NCI-H524 treated with DMSO at 0.1 percent for 48 hours (cell line): ENCODE measurements at regions not wholly inside any gene's neighbourhood (a gene's known extent, or its start where the extent isn't known, plus 50 kb on each side); places are given as distances from the start of the nearest gene placed in this dataset.
A peak's percentile ranks its signal among the peaks of the same experiment; 100 is the strongest.
"Not testable (repeated sequence)": the region's sequence is repeated elsewhere in the genome, so short reads cannot be mapped to it uniquely, and the experiment has no call there.

Source experiments
- DNase-seq: peaks from one replicate; lab custom pipeline; 2025; lab: John Stamatoyannopoulos, UW

DNA sequence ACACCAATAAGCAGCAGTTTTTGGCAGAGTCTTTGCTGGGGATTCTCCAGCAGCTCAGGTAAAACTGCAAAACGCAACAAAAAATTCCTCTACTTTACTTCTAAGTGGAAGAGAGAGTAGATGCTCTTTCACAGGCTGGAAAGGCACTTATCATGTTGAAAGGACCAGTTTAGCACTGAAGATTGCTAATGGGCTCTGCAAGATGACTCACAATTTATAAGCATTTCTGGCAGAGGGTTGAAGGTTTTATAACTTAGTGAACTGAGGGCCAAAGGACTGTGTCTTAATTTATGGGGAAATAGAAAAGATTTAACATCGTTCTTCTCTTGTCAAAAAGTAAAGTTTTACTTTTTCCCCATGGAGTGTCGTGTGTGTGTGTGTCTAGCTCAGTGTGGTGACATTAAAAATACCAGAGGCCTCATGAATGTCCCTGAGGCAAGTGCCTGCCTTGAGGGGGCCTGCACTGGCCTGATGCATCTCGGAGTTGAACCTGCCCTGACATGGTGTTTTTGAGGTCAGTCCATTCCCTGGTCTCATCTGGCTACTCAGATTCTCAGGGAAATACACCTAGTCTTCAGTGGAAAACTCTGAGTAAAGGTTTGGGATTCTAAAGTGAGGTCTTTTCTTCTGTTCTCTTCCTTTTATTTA lies 1092.0 kb downstream of the NAALADL2 start:
- DNase-seq: no peak

DNA sequence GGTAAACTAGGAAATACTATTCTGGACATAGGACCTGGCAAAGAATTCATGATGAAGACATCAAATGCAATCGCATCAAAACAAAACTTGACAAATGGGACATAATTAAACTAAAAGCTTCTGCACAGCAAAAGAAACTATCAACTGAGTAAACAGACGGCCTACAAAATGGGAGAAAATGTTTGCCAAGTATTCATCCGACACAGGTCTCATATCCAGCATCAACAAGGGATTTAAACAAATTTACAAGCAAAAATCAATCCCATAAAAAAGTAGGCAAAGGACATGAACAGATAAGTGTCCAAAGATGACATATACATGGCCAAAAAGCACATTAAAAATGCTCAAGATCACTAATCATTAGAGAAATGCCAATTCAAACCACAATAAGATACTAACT lies 1088.9 kb downstream of the NAALADL2 start:
- no peak for DNase-seq

DNA sequence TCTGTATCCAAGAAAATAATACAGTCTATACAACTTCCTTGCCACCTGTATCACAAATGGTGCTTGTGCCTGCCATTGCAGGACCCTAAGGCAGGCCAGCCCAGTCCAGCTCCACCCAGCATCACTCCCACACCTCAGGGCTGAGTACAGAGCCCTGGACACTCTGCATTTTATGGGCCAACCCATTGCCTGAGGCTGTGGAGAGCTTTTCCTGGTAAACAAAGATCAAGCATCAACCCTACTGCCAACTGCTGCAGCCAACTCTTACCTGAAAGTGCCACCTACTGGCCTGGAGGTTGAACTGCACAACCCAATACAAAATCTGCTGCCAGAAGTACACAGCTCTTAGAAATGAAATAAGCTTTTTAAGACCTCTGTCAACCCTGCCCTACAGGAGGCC lies 1082.2 kb downstream of the NAALADL2 start:
- peak; percentile 58 for DNase-seq

DNA sequence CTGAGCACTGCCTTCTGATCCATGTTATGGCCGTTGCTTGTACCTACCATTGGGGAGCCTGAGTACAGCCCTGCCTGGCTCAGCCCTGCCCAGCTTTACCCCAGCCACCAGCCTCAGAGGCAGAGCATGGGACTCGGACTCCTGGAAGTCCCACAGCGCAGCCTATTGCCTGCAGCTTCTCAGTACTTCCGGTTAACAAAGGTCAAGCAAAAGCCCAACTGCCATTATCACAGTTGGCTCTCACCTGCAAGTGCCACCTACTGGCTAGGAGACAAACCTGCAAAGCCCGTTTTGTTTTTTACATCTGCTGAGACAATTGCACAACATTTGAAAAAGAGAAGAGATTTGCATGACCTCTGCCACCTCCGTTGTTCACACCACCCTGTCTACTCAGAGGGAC lies 1081.7 kb downstream of the NAALADL2 start:
- DNase-seq: peak; percentile 99

DNA sequence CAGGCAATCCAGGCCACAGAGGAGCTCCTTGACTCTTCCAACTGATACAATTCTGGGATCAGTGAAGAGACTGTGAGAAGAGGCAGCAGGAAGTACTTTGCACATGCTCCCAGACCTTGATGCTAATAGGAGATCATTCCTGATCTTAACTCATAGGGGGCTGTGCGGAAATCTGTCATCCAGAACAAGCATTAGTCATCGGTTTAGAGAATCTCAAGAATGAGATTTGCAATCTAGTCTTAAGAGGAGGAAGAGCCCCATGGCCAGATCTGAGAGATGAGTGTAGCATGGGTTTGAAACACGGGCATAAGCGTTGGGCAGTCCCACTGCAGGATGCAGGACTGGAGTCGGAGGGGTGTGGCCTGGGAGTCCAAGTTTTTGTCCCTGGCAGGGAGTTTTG lies 1081.1 kb downstream of the NAALADL2 start:
- DNase-seq: peak; percentile 95

DNA sequence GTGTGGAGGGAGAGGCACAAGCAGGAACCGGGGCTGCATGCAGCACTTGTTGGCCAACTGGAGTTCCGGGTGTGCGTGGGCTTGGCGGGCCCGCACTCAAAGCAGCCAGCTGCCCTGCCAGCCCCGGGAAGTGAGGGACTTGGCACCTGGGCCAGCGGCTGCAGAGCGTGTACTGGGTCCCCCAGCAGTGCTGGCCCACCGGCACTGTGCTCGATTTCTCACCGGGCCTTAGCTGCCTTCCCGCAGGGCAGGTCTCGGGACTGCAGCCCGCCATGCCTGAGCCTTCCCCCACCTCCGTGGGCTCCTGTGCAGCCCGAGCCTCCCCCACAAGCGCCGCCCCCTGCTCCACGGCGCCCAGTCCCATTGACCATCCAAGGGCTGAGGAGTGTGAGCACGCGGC lies 1078.2 kb downstream of the NAALADL2 start:
- not testable (repeated sequence) for DNase-seq

DNA sequence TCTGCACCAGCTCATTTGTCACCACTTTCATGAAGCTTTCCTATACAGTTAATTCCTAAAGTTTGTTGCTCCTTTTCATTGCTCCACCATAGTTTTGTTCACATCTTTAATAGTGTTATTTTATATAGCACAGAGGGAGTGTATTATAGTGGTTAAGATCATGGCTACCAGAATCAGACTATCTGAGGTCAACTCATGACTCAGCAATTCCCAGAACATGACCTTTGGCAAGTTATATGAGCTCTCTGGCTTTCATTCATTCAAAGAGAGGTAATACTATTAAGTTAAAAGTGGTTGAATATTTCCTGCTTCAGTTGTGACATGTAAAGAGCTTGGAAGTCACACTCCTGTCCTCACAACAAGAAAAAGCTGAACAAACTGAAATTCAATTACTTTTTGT lies 1073.5 kb downstream of the NAALADL2 start:
- DNase-seq: no peak

DNA sequence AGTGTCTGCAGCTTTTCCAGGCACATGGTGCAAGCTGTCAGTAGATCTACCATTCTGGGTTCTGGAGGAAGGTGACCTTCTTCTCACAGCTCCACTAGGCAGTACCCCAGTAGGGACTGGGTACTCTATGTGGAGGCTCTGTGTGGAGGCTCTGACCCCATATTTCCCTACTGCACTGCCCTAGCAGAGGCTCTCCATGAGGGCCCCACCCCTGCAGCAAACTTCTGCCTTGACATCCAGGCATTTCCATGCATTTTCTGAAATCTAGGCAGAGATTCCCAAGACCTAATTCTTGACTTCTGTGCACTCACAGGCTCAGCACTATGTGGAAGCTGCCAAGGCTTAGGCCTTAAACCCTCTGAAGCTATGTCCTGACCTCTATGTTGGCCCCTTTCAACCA lies 1060.0 kb downstream of the NAALADL2 start:
- no peak for DNase-seq

DNA sequence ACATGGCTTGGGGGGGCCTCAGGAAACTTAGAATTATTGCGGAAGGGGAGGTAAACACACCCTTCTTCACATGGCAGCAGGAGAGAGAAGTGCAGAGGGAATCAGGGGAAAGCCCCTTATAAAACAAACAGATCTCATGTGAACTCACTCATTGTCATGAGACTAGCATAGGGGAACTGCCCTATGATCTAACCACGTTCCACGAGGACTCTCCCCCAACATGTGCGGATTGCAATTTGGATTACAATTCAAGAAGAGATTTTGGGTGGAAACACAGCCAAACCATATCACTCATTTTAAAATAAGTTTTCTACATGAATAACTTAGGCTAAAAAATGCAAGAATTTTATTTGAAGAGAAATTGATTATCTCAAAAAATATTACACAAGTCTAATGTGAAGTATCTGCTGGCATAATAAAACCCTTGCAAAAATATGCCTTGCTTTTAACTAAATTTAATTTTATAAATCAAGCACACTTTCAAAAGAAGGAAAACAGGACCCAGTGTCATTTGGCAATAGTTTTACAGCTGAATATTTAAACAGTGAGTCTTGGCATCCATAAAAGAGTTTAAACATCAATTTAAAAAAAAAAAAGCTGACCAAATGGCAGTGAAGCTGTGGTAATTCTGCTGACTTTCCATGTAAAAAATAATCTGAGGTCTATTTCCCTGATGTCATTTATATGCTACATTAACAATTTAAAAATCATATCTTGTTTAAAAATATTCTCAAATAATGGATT lies 1057.2 kb downstream of the NAALADL2 start:
- no peak for DNase-seq

DNA sequence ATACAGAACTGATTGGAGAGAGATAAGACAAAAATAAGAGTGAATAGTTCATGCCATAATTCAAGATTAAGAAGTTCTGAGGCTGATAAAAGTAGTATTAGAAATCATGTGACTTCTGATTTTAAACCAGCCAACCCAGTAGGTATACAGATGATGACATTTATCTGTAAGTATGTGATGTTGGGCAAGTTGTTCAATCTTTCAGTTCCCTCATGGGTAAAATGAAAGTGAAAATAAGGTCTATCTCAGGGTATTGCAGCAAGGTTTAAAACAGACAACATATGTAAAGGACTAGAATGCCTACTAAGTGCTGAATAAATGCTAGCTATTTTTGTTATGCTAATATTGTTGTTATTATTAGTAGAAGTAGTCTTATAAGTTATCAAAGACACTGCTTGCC lies 1055.7 kb downstream of the NAALADL2 start:
- no peak for DNase-seq

DNA sequence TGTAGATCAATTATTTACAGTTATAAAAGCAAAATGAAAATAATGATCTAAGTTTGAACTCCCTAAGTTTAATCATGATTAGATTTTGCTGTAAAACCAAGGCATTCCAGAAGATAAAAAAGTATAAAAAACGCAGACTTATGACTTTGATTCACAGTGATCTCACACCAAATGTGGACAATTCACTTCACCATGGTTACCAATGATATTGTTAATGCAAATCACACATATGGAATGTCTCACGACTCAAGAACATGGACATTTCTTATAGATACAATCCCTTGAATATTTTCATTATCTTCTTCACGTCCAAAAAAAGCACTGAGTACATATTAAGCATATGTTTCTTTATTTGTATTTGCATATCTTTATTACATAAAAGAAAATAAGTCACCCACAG lies 1054.2 kb downstream of the NAALADL2 start:
- no peak for DNase-seq

DNA sequence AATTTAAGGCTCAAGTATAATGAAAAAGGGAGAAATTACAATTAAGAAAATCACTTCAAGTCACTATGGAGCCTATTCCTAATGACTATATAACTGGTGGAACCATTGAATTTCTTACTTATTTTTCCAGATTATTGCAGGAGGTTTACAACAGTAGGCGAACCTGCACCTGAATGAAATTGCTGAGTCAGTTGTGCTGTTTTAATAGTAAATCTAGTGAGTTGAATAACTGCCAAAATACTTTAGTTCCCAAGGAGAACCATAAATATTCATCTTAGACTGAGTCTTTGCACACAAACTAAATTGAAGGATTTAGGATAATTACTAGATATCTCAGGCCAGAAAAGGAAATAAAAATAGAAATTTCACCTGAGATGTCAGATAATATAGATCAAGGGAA lies 1052.8 kb downstream of the NAALADL2 start:
- DNase-seq: no peak

DNA sequence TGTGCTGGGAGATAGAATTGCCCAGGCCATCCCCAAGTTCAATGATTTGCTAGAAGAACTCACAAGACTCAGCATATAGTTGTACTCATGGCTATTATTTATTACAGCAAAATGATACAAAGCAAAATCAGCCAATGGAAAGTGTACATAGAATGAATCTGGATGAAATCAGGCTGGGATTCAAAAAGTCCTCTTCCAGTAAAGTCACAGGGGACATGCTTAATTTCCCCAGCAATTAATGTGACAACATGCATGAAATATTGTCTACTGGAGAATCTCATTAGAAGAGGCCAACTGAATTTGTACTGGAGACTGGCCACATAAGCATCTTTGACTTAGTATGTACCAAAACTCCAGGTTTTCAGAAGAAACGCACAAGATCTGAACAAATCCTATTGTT lies 1043.1 kb downstream of the NAALADL2 start:
- no peak for DNase-seq

DNA sequence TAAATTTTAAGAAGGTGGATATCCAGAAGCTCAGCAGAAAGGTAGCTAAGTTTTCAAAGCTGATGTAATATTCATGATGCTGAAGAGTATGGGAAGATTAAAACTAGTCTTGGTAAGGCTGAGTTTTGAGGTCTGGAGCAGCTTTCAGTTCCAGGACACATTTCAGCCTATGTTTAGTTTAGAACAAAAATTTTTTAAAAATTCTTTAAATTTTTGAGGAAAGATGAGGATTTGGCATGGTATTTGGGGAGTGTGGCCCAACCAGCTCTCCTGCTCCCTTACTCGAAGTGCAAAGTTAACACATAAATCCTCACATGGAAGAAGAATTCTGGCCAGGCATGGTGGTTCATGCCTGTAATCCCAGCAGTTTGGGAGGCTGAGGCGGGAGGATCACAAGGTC lies 1039.1 kb downstream of the NAALADL2 start:
- no peak for DNase-seq

DNA sequence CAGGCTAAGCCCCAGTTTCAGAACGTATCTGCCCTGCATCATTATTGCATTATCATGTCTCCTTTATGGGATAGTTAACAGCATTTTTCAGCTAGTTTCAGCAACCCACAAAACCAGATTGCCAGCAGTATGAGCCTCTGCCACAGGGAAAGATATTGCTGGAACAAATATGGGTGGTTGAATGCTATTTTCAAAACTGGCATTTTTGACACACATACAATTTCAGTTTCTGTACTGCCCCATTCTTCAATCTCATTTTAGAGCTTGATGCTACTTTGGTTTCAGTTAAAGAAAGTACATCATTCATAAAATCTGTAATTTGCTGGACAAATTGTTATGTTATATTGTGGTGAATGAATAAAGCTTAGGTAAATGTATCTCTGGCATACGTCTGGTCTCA lies 1037.5 kb downstream of the NAALADL2 start:
- no peak for DNase-seq

DNA sequence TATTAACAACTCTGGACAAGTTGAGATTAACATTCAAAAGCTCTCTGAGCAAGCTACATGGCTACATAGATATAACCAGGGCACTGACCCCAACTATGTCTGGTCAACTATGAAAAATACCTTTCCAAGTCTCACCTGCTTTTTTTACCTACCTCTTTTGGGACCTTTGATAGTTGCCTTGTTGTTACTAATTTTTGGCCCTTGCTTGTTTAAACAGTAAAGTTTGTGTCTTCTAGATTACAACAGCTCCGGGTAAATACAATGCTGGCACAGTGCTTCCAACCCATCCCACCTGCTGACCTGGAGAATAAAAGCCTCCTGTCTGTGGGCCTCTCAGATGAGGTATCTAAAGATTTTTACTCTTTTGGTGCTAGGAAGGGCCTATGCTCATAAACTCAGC lies 1036.6 kb downstream of the NAALADL2 start:
- no peak for DNase-seq

DNA sequence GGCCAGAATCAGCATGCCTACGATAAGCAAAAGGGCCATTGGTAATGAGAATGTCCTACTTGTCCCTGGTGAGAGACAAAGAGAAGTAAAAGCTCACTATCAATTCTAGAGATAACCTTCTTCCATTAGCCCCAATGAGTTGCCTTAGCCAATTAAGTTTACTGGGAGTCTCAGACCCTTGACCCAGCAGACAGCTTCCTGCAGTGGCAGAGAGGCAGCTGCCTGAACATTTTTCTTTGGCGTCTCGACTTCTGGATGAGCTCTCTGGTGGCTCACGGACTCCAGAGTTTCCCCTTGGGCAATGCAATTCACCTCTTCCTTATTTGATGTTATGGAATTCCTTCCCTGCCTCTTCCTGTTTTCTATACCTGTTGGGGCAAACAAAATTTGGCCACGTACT lies 1034.4 kb downstream of the NAALADL2 start:
- DNase-seq: no peak

DNA sequence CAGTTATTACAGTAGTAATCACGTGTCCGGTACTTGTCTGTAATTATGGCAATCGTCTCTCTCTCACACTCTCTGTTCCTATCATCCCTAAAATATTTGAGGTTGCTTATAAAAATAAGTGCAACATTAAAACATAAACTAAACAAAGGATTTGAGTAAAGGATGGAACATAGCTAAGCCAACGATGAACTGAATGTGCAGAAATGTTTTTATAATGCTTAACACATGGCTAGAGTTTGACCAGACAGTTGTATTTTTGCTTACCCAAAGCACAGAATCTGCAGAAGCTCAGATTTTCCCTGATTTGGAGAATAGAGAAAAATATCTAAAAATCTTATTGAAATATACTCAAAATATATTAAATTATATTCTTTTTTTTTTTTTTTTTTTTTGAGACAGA lies 1030.9 kb downstream of the NAALADL2 start:
- DNase-seq: no peak

DNA sequence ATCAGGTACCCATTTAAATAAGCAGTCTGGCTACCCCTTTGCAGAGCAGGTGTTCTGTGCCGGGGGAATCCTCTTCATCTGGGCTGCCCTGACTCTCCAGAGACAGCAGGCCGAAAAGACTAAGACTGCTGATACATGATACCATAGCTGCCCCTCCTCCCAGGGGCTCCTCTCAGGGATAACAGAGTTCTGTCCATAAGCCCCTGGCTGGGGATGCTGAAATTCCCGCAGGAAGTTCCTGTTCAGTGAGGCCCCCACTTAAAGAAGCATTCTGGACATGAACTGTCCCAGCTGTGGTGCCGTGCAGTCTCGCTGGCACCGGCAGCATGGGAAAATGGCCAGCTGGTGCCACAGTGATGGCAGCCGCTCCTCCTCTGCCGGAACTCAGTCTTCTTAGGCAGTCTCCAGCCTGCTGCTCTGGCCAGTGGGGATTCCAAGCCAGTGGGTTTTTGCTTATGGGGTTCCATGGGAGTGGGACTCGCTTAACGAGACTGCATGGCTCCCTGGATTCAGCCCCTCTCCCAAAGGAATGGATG lies 1026.2 kb downstream of the NAALADL2 start:
- peak; percentile 97 for DNase-seq

DNA sequence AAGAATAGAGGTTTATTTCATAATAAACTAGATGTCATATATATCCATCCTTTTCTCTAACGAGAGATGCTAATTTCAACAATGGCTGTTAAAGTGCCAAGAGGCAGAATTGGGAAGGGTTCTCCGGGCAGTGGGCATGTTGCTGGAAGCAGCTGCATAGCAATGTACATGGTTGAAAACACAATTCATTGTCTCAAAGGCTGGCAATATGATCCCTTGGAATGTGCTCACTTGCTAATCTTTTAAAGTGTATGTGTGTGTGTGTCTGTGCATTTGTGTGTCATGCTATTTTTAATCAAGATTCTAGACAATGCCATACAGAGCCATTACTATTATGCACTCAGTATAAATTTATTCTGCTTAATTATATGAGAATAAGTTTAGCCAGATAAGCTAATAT lies 1020.3 kb downstream of the NAALADL2 start:
- DNase-seq: no peak

DNA sequence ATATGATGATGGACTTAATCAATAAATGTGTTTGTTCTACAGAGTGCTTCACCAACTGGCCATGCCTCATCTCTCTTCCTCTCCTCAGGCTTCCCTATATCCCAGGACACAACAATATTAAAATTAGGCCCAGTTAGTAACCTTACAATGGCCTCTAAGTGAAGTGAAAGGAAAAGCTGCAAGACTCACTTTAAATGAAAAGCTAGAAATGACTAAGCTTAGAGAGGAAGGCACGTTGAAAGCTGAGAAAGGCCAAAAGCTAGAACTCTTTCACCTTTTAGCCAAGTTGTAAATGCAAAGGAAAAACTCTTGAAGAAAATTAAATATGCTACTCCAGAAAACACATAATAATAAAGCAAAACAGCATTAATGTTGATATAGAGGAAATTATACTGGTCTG lies 1010.3 kb downstream of the NAALADL2 start:
- DNase-seq: no peak

DNA sequence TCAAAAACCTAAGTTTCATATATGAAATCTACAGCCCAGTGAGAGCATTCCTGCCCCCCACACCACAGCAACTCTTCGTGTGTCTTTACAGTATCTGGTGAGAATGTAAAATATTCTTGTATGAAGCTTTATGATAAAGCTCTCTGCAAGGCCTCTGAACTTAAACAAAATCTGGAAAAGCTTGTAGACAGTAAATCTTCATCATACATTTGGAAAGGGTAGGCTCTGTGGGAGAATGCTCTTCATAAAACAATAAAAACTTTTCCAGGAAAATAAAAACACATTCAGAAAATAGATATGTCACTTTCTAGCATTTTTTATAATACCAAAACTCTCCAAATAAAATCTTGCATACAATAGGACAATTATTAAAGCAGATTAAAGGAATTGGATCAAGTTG lies 1009.5 kb downstream of the NAALADL2 start:
- DNase-seq: no peak

DNA sequence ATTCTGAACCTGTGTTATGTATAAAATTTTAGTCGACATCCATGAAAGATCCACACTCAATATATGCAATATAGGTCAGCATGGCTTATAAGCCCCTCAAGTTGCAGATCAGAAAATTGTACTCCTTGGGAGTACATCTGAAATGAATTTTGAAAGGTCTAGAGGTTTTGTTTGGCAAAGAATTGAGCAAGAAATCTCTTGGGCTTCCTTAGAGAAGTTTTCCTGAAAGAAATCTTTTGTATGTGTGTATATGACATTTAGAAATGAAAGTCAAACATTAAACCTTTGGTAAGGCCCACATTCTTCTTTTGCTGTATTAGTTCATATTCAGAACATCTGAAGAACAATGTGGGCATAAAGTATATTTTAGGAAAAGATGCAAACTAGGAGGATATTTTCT lies 1006.6 kb downstream of the NAALADL2 start:
- no peak for DNase-seq

DNA sequence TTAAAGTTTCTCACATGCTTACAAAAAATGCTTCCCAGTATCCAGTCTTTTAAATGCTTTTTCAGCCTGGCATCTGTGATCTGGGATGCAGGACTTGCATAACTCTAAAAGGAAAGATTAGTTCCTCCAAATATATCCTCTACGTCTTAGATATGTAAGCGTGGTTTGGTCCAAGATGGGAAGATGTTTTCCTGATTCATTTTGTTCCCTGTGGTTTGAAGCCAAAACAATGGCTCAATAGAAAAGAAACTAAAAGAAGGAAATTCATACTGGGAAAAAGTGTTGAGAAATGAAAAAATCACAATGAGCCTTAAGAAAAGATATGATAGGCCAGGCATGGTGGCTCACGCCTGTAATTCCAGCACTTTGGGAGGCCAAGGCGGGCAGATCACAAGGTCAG lies 1002.8 kb downstream of the NAALADL2 start:
- no peak for DNase-seq
